Cerebellar cortex (tissue), 1 donor: ENCODE measurements at regions not wholly inside any gene's neighbourhood (a gene's known extent, or its start where the extent isn't known, plus 50 kb on each side); places are given as distances from the start of the nearest gene placed in this dataset.
A peak's percentile ranks its signal among the peaks of the same experiment; 100 is the strongest.

Experiments used
- DNase-seq: peaks from one replicate; pipeline ENCODE4 v3.0.0-alpha.2; 2015; ENCODE audit warnings: low spot score

DNA sequence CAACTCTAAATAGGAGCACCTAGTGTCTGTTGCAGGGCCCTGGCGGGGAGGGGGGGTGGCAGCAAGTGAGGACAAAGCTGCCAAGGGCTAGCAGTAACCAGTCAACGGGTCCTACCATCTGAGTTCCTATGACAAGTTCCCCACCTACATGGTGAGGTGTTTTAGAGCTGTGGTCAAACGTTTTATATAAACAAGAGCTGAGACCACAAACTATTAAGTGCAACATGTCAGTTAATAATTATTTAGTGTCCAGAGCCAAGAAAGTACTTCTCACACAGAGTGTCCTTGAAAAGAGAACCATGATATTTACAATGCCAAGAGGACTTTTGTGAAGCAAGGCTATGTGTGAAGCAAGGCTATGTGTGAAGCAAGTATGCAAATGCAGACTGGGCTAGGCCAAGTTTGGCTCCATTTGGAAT, 434.7 kb downstream of the TNS3 start:
- DNase-seq, result no peak

DNA sequence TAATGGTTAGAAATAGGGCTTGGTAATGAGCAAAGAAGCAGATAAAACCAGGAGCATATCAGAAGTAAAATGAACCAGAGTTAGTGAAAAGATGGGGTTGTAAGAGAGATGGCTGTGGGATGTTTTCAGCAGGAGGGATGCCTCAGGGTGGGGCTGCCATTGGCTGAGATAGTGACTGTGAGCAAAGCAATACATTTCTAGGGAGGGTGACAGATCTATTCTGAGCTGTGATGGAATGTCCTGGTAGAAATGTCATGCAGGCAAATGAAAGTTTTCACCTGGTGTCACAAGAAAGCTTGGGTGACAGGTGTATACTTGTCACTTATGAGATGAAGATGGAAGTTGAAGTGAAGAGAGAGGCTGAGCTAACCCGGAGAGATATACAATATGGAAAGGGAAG, 435.9 kb downstream of the TNS3 start:
- no peak for DNase-seq

DNA sequence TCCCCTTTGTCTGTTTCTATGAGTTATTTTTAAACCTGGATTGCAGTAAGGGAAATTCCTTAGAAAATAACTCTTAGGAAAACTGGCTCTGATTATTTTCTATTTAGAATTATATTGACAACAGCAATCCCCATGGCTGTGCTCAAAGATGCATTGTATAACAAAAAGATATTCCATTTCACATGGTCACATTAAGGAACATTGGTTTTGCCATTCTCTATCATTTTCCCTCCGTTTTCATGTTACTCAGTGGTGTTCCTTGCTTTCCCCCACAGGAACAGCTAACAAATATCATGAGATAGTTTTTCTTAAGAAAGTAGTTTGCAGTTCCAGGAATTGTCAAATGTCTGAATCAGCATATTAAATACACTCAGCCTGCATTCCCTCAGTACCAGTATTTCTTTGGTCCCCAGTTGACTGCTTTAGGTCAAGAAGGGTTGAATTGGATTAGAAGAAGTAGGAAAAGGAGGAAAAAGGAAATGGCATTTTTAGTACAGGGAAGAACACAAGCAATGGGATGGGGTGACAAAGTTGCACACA, 436.7 kb downstream of the TNS3 start:
- DNase-seq, result no peak

DNA sequence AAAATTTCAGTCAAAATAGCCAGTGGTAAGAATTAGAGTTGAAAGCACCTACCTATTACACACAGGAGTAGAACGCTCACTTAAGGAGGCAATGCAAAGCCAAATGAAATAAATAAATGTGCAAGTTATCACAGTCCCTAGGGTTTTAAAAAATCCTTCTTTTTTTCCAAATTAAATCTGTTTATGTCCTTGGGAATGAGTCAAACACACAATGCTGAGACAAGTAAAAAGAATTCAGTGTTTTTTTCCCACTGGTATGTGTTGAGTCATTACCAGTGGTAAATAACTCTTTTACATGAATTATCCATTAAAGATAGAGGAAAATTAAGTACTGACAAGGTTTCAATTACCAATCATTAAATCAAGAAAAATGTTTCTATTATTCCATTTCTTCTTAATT, 438.6 kb downstream of the TNS3 start:
- DNase-seq, result no peak

DNA sequence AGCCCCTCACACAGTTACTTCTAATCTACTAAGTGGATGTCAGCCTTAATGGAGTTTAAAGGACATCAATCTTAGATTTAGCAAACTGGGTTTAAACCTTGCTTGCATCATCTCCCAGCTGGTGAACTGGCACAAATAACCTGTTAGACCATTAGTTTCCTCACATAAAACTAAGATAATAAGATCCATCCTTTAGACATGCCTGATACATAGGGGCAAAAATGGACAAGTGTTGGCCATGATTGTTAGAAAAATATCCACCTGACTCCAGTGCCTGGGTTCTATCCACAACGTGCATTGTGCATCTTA, 439.1 kb downstream of the TNS3 start:
- no peak for DNase-seq

DNA sequence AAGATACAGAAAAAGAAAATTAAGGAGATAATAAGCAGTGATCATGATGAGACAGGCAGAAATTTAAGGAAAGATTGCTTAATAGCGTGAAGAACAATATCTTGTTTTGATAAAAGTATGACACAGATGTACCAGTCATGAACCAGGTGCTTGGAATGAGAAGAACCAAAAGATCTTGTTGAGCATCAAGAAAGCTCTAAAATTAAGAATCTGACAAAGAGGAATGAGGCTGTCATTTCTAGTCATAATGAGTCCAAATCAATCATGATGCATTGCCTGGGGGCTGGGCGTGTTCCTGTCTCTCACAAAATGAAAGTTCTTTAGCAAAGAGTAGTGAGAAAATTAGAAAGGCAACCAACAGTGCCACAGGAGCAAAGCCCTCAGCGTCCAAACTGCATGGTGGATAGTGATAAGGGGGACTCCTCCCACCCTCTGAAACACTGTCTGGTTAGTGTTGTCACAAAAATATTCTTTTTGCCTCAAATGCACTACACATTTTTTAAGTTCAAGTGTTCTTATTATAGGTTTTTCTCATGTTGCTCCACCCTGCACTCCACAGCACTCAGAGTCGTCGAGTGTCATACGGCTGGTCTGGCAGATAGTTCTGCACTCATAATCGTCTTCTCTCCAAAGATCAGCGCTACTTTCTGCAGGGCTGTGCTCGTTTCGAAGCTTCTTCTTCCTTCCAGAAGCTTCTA, 439.6 kb downstream of the TNS3 start:
- no peak for DNase-seq

DNA sequence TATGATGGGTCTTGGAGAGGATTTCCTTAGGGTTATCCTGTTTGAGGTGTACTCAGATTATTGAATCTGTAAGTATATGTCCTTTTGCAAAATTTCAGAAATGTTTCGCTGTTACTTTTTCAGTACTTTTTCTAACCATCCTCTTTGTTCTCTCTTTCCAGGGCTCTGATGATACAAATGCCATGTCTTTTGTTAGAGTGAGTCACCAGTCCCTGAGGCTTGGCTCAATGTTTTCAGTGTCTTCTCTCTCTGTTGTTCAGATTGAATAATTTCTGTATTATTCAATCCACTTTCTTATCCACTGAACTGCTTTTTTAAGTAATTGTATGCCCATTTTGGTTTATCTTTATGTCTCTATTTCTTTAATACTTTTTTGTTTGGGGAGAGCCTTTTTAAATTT, 449.4 kb downstream of the TNS3 start:
- no peak for DNase-seq

DNA sequence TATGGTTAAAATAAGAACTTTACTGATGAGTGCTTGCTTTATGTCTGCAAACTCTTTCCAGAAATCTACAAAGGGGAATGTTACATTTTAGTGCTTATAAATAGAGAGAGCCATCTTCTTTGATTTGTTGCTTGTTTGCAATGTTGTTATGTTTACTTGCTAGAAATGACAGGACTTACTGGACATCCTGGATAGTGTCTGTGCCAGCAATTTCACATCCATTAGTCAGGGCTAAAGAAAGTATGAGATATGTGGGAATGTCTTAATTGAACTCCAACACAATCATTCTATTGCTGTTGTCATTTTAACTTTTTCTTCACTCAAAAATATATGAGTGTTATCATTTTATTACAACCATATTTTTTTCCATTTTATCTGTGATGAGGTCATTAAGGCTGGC, 453.2 kb downstream of the TNS3 start:
- DNase-seq, result no peak

DNA sequence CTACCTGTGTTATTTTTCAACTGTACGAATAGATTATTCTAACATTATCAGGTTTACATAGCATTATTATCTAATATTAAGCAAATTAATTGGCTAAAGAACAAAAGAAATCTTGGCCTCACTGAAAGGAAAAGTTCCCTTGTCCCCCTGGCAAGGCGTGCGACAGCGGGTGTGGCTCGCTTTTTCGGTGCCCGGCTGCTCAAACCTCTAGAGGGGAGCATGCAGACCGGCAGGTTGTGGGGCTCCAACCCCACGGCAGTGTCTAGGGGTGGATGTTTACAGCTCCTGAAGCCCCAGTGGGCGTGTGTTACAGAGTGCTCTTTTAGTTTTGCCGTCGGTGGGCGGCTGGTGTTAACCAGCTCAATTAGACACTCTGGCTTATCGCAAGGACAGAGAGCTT, 456.4 kb downstream of the TNS3 start:
- DNase-seq, result no peak

DNA sequence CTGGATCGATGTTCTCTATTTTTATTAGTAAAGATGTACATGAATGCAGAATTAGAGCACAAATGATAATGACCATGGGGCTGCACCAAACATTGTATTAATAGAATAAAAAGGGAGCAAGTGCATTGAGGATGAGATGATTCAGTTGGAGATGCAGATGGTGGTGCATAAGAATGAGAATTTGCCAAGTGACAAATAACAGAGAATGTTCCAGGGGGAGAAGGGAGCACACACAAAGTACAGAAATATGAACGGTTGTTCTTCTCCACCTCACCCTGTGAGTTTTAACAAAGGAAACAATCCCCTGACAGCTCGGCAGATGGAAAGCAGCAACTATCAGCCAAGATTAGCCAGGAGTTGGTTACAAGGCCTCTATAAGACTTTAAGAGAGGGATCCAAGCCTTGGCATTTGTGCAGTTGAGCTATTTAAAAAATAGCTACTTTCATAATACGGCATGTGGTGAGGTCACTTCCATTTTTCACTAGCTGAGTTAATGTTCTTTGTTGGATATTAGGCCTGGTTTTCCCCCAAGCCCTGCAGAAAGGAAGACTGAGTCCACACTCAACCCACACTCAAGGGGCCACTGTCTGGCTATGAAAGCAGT, 462.5 kb downstream of the TNS3 start:
- DNase-seq, result peak; percentile 11

DNA sequence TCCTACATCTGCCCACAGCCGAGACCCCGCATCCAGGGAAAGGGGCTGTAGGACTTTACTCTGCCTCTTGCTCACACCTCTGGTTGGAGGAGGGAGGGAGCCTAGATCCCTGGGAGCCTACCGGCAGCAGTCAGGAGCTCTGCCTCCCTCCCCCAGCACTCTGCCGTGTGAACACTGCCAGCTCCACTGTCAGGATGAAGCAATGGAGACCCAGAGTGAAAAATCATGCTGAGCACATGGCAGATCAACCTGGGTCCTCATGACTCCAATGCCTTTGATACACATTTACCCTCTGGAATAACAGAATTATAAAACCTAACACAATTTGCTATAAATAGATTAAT, 477.7 kb downstream of the TNS3 start:
- DNase-seq, result no peak

DNA sequence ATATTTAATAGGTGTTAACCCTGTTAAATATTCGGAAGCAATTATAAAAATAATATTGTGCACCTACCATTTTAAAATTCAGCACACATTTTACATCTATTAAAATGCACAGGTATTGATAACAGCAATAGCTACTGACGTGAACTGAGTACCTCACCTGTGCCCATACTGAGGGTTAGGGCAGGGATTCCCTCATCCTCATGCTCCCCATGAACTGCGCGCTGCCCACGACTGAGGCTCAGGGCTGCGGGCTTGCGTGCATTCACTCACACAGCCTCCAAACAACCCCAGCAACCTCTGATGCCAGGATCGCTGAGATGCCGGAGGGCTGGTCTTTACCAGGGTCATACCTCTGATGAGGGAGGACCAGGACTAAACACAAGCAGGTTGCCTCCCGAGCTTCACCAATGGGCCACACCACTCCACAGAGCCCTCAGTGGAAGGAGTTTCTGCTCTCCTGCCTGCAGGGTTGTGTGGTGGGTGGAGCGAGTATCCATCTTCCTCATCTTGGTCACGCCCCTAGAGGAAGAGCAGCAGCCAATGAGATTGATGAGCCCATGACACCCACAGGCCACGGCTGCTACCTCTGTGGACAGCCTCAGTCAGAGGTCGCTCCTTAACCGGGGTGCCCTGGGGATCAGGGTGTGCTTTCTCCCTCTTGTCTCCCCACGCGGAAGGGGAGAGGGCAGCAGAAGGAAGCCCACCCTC, 478.3 kb downstream of the TNS3 start:
- no peak for DNase-seq

DNA sequence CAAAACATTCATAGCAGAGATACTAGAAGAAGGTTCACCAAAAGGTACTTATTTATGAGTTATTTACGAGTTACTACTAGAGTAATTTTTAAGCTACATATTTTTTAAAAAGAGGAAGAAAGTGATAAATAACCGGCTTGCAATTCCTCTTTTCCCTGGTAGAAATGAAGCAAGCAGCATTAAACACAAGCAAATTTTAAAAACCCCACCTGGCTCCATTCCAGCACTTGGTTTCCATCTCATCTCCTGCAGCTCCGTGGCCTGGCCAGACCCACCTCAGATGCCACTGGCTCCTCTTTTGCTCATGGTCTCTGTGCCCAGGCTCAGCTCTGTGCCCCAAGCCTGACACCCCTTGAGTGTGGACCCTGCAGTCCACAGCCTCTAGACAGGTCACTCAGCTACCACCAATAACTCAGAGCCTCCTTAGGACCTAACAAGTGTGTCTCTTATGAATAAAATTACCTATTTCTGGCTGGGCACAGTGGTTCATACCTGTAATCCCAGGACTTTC, 479.5 kb downstream of the TNS3 start:
- DNase-seq, result no peak

DNA sequence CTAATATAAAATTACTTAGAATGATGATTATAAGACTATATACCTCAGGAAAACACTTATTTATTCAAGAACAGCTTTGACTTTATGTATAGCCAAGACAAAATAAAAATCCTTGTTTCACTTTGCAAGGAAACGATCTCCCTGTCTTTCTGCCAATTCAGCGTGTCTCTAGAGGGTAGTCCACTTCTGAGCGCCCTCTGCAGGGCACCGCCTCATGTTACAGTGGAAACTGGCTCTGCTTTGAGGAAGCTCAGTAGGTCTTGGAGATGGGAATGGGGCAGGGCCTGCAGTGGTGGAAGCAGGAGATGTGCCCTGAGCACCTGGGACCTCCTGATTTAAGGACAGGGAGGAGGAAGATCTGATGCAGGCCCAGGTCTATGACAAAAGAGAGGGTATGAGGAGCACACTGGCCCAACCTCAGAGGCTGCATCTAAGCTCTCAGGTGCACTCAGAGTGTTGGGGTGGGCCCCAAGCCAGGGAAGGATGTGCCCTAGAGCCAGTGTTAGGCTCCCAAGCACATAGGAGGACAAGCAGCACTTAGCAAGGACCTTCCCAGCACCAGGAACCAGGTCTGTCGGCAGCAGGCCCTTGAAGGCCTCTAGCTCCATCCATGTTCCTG, 481.0 kb downstream of the TNS3 start:
- DNase-seq, result peak; percentile 30

DNA sequence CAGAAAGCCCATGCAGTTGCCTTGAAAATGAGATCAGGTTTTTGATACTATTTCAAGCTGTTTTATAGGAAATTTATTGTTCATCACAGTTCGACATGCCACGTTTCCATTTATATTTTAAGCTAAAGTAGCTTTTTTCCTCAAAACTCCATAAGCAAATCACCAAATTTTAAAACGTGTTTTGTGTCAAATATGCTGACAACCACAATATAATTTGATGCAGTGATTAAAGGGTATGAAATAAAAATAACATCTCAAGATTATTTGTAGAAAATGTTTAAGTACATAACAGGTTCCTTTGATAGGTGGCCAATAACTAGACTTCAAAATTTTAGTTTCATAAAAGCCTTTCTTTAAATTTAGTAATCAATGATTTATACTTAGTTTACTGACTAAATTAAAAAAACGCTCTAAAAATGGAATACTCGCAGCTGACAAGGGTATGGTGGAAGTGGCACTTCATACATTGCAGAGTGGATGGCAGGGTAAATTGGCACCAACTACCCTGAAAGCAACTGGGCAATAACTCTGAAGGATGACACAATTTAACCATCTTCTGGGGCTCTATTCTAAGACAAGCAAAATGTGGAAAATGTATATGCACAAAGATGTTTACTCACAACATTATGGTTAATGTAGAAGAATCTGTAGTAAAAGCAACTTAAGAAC, 481.6 kb downstream of the TNS3 start:
- no peak for DNase-seq

DNA sequence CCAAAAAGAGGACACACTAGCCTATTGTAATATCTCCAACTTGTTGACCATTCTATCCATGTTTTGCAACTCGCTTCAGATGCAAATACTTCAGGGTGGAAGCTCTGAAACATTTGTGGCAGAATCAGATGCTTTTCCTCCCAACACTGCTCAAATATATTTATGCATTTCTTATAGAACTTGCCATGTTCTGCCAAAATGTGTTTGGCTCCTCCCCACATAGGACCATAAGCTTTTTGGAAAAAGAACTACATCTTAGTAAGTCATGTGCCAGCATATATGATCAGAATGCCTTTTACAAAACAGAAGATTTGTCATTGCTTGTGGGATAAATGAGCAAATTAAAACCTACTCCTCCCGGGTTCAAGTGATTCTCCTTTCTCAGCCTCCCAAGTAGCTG, 484.5 kb downstream of the TNS3 start:
- DNase-seq, result no peak

DNA sequence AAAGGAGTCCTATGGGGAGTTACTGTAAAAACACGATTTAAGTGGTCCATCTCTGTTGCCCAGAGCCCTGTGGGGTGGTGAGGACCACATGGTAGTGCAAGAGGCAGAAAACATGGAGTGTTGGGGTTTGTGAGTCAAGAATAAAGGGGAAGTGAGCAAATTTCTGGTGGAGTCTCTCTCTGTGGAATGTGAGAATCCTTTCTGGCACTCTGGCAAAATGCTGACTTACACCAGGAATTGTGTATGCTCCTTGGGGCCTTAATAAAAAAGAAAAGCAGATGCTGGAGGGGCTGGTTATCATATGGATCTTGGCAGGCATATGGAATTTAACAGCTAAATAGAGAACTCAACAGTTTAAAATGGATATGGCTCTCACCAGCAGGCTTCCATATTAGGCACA, 486.0 kb downstream of the TNS3 start:
- DNase-seq, result no peak

DNA sequence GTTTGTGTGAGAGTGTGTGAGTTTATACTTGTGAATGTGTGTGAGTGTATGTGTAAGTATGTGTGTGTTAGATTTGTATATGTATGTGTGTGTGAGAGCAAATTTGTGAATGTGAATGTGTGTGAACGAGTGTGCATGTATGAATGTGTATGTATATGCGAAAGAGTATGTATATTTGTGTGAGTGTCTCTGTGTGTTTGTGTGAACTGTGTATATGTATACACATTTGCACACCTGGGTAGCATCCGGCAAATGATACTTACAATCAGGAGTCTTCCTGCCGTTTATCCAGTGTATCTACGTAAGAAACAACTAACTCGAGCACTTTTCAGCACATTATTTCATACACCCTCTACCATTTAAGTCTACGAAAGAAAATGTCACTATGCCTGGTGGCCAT, 487.4 kb downstream of the TNS3 start:
- no peak for DNase-seq

DNA sequence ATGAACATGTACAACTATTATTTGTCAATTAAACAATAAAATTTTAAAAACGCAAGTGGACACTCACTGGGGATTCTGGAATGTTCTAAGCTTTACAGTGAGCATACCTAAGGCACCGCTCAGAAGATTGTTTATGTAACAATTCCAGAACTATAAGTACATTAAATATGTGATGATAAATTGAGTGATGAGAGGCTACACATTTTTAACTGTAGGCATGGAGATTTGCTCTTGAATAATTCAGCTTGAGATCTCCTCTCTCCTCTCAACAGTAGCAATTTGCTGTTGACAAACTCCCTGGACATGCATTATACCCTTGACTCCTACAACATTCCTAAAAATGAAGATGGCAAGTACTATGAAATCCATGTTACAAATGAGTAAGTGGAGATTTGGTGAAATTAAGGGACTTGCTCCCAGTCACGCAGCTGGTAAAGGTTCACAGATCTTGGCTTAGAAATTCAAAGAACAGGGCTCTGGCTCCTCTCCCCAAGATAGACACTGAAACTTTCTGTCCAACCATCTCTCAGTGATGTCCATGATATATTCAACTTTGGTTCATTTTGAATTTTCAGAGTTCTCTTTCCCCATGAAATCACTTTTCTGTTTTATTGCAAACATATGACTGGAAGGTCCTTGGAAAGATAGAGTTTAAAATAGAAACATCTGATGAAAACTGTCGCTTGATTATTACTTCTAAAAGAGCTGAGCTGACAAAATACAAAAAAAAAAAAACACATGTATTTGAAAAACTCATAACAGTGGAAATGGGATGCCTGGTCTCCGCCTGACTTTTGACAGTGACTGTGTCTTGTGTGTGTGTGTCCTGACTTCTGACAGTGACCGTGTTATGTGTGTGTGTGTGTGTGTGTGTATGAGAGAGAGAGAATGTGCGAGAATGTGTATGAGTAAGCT, 488.3 kb downstream of the TNS3 start:
- DNase-seq, result no peak

DNA sequence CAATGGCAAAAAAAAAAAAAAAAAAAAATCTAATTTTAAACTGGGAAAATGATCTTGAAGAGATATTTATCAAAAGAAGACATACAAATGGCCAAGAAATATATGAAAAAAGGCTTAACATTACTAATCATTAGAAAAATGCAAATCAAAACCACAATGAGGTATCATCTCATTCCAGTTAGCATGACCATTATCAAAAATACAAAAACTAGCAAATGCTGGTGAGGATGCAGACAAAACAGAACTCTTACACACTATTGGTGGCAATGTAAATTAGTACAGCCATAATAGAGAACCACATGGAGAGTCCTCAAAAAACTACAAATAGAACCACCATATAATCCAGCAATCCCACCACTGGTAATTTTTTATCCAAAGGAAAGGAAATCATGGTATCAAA, 489.6 kb downstream of the TNS3 start:
- no peak for DNase-seq

DNA sequence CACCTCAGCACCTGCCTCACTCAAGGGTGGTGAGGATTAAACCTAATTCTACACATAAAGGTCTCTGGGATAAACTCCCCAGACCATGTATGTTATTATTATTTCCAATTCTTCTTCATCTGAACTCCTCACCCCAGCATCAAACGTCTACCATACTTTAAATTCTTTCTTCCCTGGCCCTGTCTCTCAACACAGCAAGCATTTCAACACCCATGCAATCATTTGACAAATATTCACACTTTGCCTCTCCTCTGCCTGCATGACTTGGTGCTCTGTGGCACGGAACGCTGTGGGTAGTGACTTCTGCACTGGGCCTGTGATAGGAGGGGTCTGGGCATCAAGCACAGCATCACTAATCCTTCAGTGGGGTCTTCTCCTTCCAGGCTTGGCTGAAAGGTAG, 490.8 kb downstream of the TNS3 start:
- no peak for DNase-seq
